H9 (cell line): ENCODE measurements at regions not wholly inside any gene's neighbourhood (a gene's known extent, or its start where the extent isn't known, plus 50 kb on each side); places are given as distances from the start of the nearest gene placed in this dataset.

Source experiments
- DNase-seq: peaks from one replicate; pipeline ENCODE4 v3.0.0-alpha.2; 2017
- H2AFZ ChIP-seq: one replicate; pipeline ENCODE4 v1.6.1; 2013; ENCODE audit warnings: mild to moderate bottlenecking, low read length, control low read depth, moderate library complexity
- H2AK5ac ChIP-seq: 2 replicates; pipeline ENCODE4 v1.6.1; 2013; ENCODE audit warnings: low read length, control low read depth, mixed read lengths; ENCODE audit not compliant: insufficient read length
- H2BK120ac ChIP-seq: one replicate; pipeline ENCODE4 v1.6.1; 2013; ENCODE audit warnings: low read depth, mild to moderate bottlenecking, low read length, control low read depth, inconsistent platforms; ENCODE audit not compliant: poor library complexity, severe bottlenecking
- H2BK12ac ChIP-seq: 2 replicates; pipeline ENCODE4 v1.6.1; 2013; ENCODE audit warnings: low read length, control low read depth, mixed read lengths, low read depth; ENCODE audit not compliant: insufficient read length
- H2BK15ac ChIP-seq: 2 replicates; pipeline ENCODE4 v1.6.1; 2013; ENCODE audit warnings: low read depth, low read length, control low read depth
- H2BK20ac ChIP-seq: one replicate; pipeline ENCODE4 v1.6.1; 2013; ENCODE audit warnings: low read depth, mild to moderate bottlenecking, low read length, control low read depth, inconsistent platforms; ENCODE audit not compliant: poor library complexity, severe bottlenecking
- H2BK5ac ChIP-seq: 2 replicates; pipeline ENCODE4 v1.6.1; 2013; ENCODE audit warnings: low read length, control low read depth, mixed read lengths; ENCODE audit not compliant: insufficient read length
- H3K14ac ChIP-seq: 2 replicates; pipeline ENCODE4 v1.6.1; 2013; ENCODE audit warnings: low read length, control low read depth; ENCODE audit not compliant: insufficient read depth
- H3K18ac ChIP-seq: 2 replicates; pipeline ENCODE4 v1.6.1; 2013; ENCODE audit warnings: low read depth, mild to moderate bottlenecking, mixed read lengths, low read length, control low read depth; ENCODE audit not compliant: insufficient read length
- H3K23ac ChIP-seq: 2 replicates; pipeline ENCODE4 v1.6.1; 2013; ENCODE audit warnings: low read length, control low read depth, mixed read lengths, low read depth; ENCODE audit not compliant: insufficient read length
- H3K23me2 ChIP-seq: 2 replicates; pipeline ENCODE4 v1.6.1; 2013; ENCODE audit warnings: low read depth, mild to moderate bottlenecking, mixed read lengths, low read length, control low read depth; ENCODE audit not compliant: insufficient read length, poor library complexity, severe bottlenecking
- H3K27ac ChIP-seq: 2 replicates; pipeline ENCODE4 v1.5.1; 2013; ENCODE audit warnings: low read length, control low read depth, mixed read lengths, low read depth; ENCODE audit not compliant: insufficient read length
- H3K27me3 ChIP-seq: 2 replicates; pipeline ENCODE4 v1.6.1; 2013; ENCODE audit warnings: low read length, control low read depth, inconsistent platforms; ENCODE audit not compliant: insufficient read depth
- H3K4ac ChIP-seq: 2 replicates; pipeline ENCODE4 v1.6.1; 2013; ENCODE audit warnings: low read depth, mild to moderate bottlenecking, control low read depth, inconsistent platforms, low read length, moderate library complexity
- H3K4me1 ChIP-seq: 2 replicates; pipeline ENCODE4 v1.6.1; 2013; ENCODE audit warnings: low read length, control low read depth, inconsistent platforms; ENCODE audit not compliant: insufficient read depth
- H3K4me2 ChIP-seq: 2 replicates; pipeline ENCODE4 v1.6.1; 2013; ENCODE audit warnings: low read length, control low read depth, mixed read lengths; ENCODE audit not compliant: insufficient read length, insufficient read depth
- H3K56ac ChIP-seq: 2 replicates; pipeline ENCODE4 v1.6.1; 2013; ENCODE audit warnings: low read depth, mild to moderate bottlenecking, mixed read lengths, low read length, control low read depth; ENCODE audit not compliant: insufficient read length
- H3K79me1 ChIP-seq: 2 replicates; pipeline ENCODE4 v1.6.1; 2013; ENCODE audit warnings: low read depth, mild to moderate bottlenecking, moderate library complexity, low read length, control low read depth, inconsistent platforms; ENCODE audit not compliant: insufficient read depth, poor library complexity, severe bottlenecking
- H3K79me2 ChIP-seq: 2 replicates; pipeline ENCODE4 v1.6.1; 2013; ENCODE audit warnings: low read length, control low read depth, inconsistent platforms; ENCODE audit not compliant: insufficient read depth
- H3K9ac ChIP-seq: 2 replicates; pipeline ENCODE4 v1.6.1; 2013; ENCODE audit warnings: low read length, control low read depth, mixed read lengths; ENCODE audit not compliant: insufficient read length; ENCODE audit errors: extremely low read depth
- H3K9me3 ChIP-seq: one replicate; pipeline ENCODE4 v1.6.1; 2013; ENCODE audit warnings: low read depth, low read length, inconsistent platforms; ENCODE audit not compliant: control insufficient read depth
- H3T11ph ChIP-seq: one replicate; pipeline ENCODE4 v1.6.1; 2013; ENCODE audit warnings: mild to moderate bottlenecking, low read length, control low read depth, inconsistent platforms
- H4K20me1 ChIP-seq: one replicate; pipeline ENCODE4 v1.6.1; 2013; ENCODE audit not compliant: control insufficient read depth, insufficient read length, insufficient read depth
- H4K5ac ChIP-seq: 2 replicates; pipeline ENCODE4 v1.6.1; 2013; ENCODE audit warnings: low read depth, mild to moderate bottlenecking, mixed read lengths, low read length, control low read depth; ENCODE audit not compliant: insufficient read length
- H4K8ac ChIP-seq: replicated peaks from 2 replicates; pipeline ENCODE4 v1.6.1; 2013; ENCODE audit warnings: low read length, control low read depth, mixed read lengths, low read depth; ENCODE audit not compliant: insufficient read length
- H4K91ac ChIP-seq: 2 replicates; pipeline ENCODE4 v1.6.1; 2013; ENCODE audit warnings: low read depth, mild to moderate bottlenecking, moderate library complexity, mixed read lengths, low read length, control low read depth; ENCODE audit not compliant: insufficient read length
- H3K27ac Mint-ChIP-seq, 3 experiments: 2 replicates in 2 of 3; 3 replicates in 1 of 3; pipeline ENCODE4 v1.8.0; 2020 to 2021; ENCODE audit warnings: mixed read lengths in 3 of 3, mild to moderate bottlenecking in 1 of 3, moderate library complexity in 1 of 3
- H3K27me3 Mint-ChIP-seq: 2 replicates; pipeline ENCODE4 v1.8.0; 2021; ENCODE audit warnings: low read depth, mild to moderate bottlenecking, moderate library complexity, mixed read lengths
- H3K36me3 Mint-ChIP-seq, 3 experiments: 2 replicates in 2 of 3; 3 replicates in 1 of 3; pipeline ENCODE4 v1.8.0; 2020 to 2021; ENCODE audit warnings: low read depth in 3 of 3, mixed read lengths in 3 of 3; ENCODE audit not compliant: insufficient read depth in 1 of 3
- H3K4me1 Mint-ChIP-seq, 2 experiments: 2 replicates each; pipeline ENCODE4 v1.8.0; 2020; ENCODE audit warnings: mixed read lengths in 2 of 2
- H3K4me3 Mint-ChIP-seq, 2 experiments: 2 replicates in 1 of 2; 3 replicates in 1 of 2; pipeline ENCODE4 v1.8.0; 2020 to 2021; ENCODE audit warnings: mild to moderate bottlenecking in 2 of 2, mixed read lengths in 2 of 2, moderate library complexity in 1 of 2
- H3K9me3 Mint-ChIP-seq, 2 experiments: 2 replicates in 1 of 2; 3 replicates in 1 of 2; pipeline ENCODE4 v1.8.0; 2020; ENCODE audit warnings: mild to moderate bottlenecking in 2 of 2, mixed read lengths in 2 of 2, moderate library complexity in 1 of 2
- WGBS: extraction: QIAGEN DNeasy Blood & Tissue Kit; methylation state at CpG from one replicate; pipeline ENCODE4 v1.1.7; 2013; ENCODE audit warnings: missing lambda C conversion rate, low lambda C conversion rate, mixed read lengths; ENCODE audit not compliant: insufficient read length; ENCODE audit errors: extremely low coverage; 5-methylcytosine and 5-hydroxymethylcytosine counted together
- TF ChIP-seq, protein P1 (sequence below): fragments of 200-600 bp; sonication (generic); conservative IDR thresholded peaks from 3 replicates; pipeline ENCODE4 v1.8.0; 2021; ENCODE audit warnings: antibody characterized with exemption, mild to moderate bottlenecking

DNA sequence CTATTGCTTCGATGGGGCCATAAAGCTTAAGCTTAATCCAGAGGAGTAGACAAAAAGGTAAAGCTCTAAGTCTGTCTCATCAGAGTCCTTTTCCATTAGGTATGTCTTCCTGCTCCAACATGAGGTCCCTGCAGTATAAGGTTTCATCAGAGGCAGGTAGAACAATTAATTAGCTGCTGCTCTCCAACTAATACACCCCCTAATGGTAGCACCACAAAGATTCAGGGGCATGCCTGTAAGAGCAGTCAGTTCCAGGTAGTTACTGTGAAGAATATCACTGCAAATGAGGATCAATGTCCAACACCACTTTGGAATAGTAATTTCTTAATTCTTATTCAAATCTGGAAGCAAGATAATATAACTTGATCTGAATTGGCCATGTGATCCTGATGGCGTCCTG lies 160.3 kb upstream of the ESRRG start:
- Histone ChIP-seq H3K27ac (no peak overlapping the region), H3K79me2 (no peaks in the 10 kb centered on the region), H4K20me1 (no peaks in the 10 kb centered on the region), H3T11ph (no peak overlapping the region), H4K5ac (no peak overlapping the region), H2AK5ac (no peak overlapping the region), H3K79me1 (no peaks in the 10 kb centered on the region), H2BK20ac (no peak overlapping the region), H3K18ac (no peak overlapping the region), H2BK12ac (no peak overlapping the region), H3K4ac (no peak overlapping the region), H2BK5ac (no peak overlapping the region), H3K23ac (no peak overlapping the region), H3K27me3 (no peaks in the 10 kb centered on the region), H3K56ac (no peak overlapping the region), H2BK15ac (no peak overlapping the region), H2AFZ (no peak overlapping the region), H3K9ac (no peak overlapping the region), H4K91ac (no peak overlapping the region), H4K8ac (no peak overlapping the region), H3K14ac (no peak overlapping the region), H2BK120ac (no peak overlapping the region), H3K4me2 (no peak overlapping the region), H3K9me3 (no peaks in the 10 kb centered on the region), H3K4me1 (peaks cover 7% of the 10 kb centered on the region), H3K23me2 (no peaks in the 10 kb centered on the region)
- peaks cover 1 to 4% of the 10 kb centered on the region in 2 experiments; a peak in 3 of 4 replicates for H3K4me1 Mint-ChIP-seq
- no peaks in the 10 kb centered on the region for H3K36me3 Mint-ChIP-seq
- H3K27ac Mint-ChIP-seq: no peak overlapping the region
- no CpG with 5 or more reads among the region's 2 CpGs for WGBS
- no peaks in the 10 kb centered on the region for H3K27me3 Mint-ChIP-seq
- H3K9me3 Mint-ChIP-seq: no peaks in the 10 kb centered on the region
- no peak for DNase-seq
- no peak overlapping the region for H3K4me3 Mint-ChIP-seq
- TF ChIP-seq, protein P1, sequence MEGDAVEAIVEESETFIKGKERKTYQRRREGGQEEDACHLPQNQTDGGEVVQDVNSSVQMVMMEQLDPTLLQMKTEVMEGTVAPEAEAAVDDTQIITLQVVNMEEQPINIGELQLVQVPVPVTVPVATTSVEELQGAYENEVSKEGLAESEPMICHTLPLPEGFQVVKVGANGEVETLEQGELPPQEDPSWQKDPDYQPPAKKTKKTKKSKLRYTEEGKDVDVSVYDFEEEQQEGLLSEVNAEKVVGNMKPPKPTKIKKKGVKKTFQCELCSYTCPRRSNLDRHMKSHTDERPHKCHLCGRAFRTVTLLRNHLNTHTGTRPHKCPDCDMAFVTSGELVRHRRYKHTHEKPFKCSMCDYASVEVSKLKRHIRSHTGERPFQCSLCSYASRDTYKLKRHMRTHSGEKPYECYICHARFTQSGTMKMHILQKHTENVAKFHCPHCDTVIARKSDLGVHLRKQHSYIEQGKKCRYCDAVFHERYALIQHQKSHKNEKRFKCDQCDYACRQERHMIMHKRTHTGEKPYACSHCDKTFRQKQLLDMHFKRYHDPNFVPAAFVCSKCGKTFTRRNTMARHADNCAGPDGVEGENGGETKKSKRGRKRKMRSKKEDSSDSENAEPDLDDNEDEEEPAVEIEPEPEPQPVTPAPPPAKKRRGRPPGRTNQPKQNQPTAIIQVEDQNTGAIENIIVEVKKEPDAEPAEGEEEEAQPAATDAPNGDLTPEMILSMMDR: peak; percentile 49
